ENCODE measurements at regions not wholly inside any gene's neighbourhood (a gene's known extent, or its start where the extent isn't known, plus 50 kb on each side); places are given as distances from the start of the nearest gene placed in this dataset.

DNA sequence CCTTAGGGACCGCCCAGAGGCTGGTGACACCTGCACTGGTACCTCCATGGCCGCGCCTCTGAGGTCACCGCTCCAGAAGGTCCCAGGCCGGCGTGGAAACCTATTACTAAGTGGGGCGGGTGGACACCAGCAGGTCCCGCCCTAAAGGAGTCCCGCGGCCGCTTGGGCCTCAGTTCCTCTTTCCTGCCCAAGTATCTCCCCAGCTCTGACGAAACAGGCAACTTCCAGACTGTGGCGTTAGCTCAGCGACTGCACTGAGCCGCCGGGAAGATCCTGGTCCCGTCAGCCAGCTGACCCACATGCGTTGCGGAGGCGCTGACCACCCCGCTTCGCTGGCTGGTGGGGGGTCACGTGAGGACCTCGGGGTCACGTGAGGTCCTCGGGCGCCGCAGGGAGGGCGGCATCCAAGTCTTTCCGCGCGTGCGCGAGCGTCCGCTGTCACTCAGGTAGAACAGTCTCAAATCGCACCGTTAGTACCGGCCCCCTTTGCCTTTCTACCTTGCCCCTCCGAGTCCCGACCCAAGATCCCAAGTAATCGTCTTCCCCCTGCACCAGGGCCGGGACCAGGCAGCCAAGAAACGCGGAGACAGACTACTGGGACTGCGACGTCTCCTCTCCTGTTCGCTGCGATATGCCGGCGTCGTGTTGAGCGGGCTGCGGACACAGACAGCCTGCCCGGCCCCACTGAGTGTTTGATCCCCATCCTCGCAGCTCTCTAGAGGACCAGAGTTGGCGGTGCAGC is 53.7 kb upstream of the KDM4C start:
- DNase-seq (ENCODE audit: low read depth in 4 of 4, low spot score in 3 of 4): peak; percentile 13 to 71 (median 59)

GRCh38 chr9:6702707-6703106 is 55.1 kb upstream of the KDM4C start:
- DNase-seq (ENCODE audit: low read depth in 4 of 4, low spot score in 3 of 4): no peak

DNA sequence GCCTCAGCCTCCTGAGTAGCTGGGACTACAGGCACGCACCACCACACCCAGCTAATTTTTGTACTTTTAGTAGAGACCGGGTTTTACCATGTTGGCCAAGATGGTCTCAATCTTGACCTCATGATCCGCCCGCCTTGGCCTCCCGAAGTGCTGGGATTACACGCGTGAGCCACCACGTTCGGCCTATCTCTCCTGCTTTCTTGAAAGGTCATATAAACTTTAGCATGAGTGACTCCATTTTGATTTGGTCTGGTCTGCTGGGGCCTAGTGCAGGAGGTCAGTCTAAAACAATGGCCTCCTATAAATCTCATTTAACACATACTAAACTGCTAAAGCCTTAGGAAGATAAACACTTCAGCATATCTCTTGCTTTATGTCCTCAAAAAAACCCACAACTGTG is 50.6 kb upstream of the GLDC start:
- DNase-seq (ENCODE audit: low read depth in 4 of 4, low spot score in 3 of 4): no peak

DNA sequence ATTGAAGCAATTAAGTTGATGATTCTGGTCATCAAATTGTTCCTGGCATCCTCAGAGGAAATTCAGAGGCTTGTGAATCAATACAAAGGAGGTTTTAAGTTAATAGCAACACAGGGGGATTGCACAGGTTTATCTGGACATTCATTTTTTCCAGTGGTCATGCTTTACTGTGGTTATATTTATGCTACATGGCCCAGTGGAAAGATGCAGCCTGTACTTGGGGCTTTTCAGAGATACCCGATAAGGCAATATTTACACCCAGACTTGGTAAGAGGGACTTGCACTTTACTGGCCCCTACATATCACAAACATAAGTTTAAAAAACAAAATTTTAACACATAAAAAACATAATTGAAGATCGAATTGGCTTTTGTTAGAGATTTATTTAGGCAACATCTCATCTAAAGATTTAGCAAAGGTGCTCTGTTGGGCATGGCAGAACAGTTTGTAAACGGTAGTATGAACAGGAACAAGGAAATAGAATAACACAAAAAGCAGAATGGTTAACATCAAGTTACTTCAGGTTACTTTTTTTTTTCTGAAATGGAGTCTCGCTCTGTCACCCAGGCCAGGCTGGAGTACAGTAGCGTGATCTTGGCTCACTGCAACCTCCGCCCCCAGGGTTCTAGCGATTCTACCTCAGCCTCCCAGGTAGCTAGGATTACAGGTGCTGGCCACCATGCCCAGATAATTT is 49.7 kb upstream of the GLDC start:
- no peak for DNase-seq (ENCODE audit: low read depth in 4 of 4, low spot score in 3 of 4)

Data from right renal pelvis (tissue), 4 donors.